ENCODE measurements at regions not wholly inside any gene's neighbourhood (a gene's known extent, or its start where the extent isn't known, plus 50 kb on each side); places are given as distances from the start of the nearest gene placed in this dataset.

DNA sequence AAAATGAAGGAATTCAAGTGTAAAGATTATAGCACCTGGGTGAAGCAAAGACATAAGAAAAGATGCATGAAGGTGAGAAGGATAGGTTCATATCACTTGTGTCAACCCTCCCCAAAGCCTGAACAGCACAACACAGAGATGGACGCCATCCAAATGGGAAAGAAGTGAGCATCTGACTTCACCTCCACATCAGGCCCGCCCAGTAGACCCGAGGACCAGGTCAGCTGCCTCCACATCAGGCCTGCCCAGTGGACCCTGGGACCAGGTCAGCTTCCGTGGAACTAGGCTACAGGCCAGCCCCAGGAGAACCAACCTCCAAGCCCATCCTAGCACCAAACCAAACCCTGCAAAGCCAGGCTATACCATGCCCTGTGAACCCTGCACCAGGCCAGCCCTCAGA is 862.9 kb downstream of the UQCRFS1 start:
- CTCF ChIA-PET, result no interaction called here
- TF ChIP-seq HEYL (CRISPR knock-in tag; IDR thresholded peaks at IDR 0.05) (no peak), BHLHE40 (IDR thresholded peaks at IDR 0.05; ENCODE audit: low read depth, low read length) (no peak)
- TF ChIP-seq, protein P1, sequence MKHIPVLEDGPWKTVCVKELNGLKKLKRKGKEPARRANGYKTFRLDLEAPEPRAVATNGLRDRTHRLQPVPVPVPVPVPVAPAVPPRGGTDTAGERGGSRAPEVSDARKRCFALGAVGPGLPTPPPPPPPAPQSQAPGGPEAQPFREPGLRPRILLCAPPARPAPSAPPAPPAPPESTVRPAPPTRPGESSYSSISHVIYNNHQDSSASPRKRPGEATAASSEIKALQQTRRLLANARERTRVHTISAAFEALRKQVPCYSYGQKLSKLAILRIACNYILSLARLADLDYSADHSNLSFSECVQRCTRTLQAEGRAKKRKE (CRISPR knock-in tag; IDR thresholded peaks at IDR 0.05; ENCODE audit: low read depth), result no peak
- TF ChIP-seq, protein P2, sequence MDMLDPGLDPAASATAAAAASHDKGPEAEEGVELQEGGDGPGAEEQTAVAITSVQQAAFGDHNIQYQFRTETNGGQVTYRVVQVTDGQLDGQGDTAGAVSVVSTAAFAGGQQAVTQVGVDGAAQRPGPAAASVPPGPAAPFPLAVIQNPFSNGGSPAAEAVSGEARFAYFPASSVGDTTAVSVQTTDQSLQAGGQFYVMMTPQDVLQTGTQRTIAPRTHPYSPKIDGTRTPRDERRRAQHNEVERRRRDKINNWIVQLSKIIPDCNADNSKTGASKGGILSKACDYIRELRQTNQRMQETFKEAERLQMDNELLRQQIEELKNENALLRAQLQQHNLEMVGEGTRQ (IDR thresholded peaks at IDR 0.05), result no peak
- TF ChIP-seq, protein P3, sequence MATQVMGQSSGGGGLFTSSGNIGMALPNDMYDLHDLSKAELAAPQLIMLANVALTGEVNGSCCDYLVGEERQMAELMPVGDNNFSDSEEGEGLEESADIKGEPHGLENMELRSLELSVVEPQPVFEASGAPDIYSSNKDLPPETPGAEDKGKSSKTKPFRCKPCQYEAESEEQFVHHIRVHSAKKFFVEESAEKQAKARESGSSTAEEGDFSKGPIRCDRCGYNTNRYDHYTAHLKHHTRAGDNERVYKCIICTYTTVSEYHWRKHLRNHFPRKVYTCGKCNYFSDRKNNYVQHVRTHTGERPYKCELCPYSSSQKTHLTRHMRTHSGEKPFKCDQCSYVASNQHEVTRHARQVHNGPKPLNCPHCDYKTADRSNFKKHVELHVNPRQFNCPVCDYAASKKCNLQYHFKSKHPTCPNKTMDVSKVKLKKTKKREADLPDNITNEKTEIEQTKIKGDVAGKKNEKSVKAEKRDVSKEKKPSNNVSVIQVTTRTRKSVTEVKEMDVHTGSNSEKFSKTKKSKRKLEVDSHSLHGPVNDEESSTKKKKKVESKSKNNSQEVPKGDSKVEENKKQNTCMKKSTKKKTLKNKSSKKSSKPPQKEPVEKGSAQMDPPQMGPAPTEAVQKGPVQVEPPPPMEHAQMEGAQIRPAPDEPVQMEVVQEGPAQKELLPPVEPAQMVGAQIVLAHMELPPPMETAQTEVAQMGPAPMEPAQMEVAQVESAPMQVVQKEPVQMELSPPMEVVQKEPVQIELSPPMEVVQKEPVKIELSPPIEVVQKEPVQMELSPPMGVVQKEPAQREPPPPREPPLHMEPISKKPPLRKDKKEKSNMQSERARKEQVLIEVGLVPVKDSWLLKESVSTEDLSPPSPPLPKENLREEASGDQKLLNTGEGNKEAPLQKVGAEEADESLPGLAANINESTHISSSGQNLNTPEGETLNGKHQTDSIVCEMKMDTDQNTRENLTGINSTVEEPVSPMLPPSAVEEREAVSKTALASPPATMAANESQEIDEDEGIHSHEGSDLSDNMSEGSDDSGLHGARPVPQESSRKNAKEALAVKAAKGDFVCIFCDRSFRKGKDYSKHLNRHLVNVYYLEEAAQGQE (IDR thresholded peaks at IDR 0.05), result no peak
- no peak for FAIRE-seq

DNA sequence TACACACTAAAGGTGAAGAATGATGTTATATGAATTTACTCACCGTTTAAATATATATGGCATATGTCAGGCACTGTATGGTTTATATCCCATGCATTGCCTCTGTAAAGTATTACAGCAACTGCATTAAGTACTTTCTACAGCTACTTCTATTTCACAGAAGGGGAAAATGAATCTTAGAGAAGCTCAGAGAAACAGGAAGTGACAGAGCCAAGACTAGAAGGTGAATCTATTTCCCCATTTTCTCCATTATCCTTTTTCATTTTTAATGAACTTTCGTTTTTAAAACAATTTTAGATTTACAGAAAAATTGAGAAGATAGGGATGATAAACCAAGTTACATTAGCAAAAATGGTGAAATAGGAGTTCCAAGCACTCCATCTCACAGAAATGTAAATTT is 863.3 kb downstream of the UQCRFS1 start:
- no peaks in the 10 kb centered on the region for H3K4me1 ChIP-seq
- TF ChIP-seq, protein P4, sequence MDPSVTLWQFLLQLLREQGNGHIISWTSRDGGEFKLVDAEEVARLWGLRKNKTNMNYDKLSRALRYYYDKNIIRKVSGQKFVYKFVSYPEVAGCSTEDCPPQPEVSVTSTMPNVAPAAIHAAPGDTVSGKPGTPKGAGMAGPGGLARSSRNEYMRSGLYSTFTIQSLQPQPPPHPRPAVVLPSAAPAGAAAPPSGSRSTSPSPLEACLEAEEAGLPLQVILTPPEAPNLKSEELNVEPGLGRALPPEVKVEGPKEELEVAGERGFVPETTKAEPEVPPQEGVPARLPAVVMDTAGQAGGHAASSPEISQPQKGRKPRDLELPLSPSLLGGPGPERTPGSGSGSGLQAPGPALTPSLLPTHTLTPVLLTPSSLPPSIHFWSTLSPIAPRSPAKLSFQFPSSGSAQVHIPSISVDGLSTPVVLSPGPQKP (IDR thresholded peaks at IDR 0.05; ENCODE audit: low read depth, low read length), result no peak
- no peak for TF ChIP-seq HDAC2 (IDR thresholded peaks at IDR 0.05)
- no peak for TF ChIP-seq EHMT2 (IDR thresholded peaks at IDR 0.05; ENCODE audit: low read depth)
- no peak for TF ChIP-seq EP300 (IDR thresholded peaks at IDR 0.05)
- TF ChIP-seq GATA3 (IDR thresholded peaks at IDR 0.05; ENCODE audit: borderline replicate concordance), result no peak
- TF ChIP-seq SREBF2 (IDR thresholded peaks at IDR 0.05), result no peak
- TF ChIP-seq, protein P5, sequence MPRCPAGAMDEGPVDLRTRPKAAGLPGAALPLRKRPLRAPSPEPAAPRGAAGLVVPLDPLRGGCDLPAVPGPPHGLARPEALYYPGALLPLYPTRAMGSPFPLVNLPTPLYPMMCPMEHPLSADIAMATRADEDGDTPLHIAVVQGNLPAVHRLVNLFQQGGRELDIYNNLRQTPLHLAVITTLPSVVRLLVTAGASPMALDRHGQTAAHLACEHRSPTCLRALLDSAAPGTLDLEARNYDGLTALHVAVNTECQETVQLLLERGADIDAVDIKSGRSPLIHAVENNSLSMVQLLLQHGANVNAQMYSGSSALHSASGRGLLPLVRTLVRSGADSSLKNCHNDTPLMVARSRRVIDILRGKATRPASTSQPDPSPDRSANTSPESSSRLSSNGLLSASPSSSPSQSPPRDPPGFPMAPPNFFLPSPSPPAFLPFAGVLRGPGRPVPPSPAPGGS (IDR thresholded peaks at IDR 0.05), result no peak
- TF ChIP-seq HOXB13 (CRISPR knock-in tag; IDR thresholded peaks at IDR 0.05; ENCODE audit: low read depth), result no peak
- TF ChIP-seq, protein P2 (IDR thresholded peaks at IDR 0.05), result no peak
- no peak for TF ChIP-seq NR3C1 (IDR thresholded peaks at IDR 0.05)
- ATAC-seq, result no peak
- H3K27ac ChIP-seq, result no peak overlapping the region
- ChIA-PET POLR2A (no interaction called here), CTCF (no interaction called here)
- H3K9me3 ChIP-seq, result peaks cover 13% of the 10 kb centered on the region; the same call in 1 of the 3 replicates
- no peak for DNase-seq (ENCODE audit: low read depth in 1 of 2, low spot score in 1 of 2)
- no peak for FAIRE-seq
- H3K4me2 ChIP-seq, result no peak overlapping the region
- H3K4me3 ChIP-seq, result no peak overlapping the region
- 4% methylated on average over 2 of the region's 2 CpGs for WGBS (ENCODE audit: missing lambda C conversion rate)

More for the DNA sequence above, 862.9 kb downstream of the UQCRFS1 start:
- DNase-seq (ENCODE audit: low read depth in 1 of 2, low spot score in 1 of 2) (no peak), ATAC-seq (no peak)
- Histone ChIP-seq H3K27ac (no peak overlapping the region), H3K4me2 (no peak overlapping the region), H3K9me3 (peaks cover 13% of the 10 kb centered on the region; the same call in 1 of the 3 replicates), H3K4me3 (no peak overlapping the region), H3K4me1 (no peaks in the 10 kb centered on the region)
- POLR2A ChIA-PET, result no interaction called here
- WGBS (ENCODE audit: missing lambda C conversion rate), result 4% methylated on average over 4 of the region's 4 CpGs

DNA sequence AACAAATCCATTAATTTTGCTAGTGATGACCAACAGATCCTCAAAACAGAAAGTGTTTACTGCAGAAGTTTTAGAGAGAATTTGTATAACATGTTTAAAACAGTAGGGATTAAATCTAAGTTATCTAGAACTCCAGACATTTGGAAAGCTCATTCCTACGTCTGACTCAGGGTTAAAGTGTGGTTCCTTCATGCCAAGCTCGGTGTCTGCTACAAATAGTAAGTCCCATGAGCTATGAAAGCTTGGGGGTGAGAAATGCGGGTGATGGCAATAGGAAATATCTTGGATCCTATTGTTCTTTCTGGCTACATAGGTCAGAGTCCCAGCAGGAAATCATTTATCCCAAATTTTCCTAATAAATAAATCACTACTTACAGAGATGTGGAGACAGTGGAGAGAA is 867.1 kb downstream of the UQCRFS1 start:
- ATAC-seq (no peak), DNase-seq (ENCODE audit: low read depth in 1 of 2, low spot score in 1 of 2) (no peak), FAIRE-seq (no peak)
- no peak overlapping the region for H3K4me3 ChIP-seq
- no peaks in the 10 kb centered on the region for H3K4me1 ChIP-seq
- no peak overlapping the region for H3K27ac ChIP-seq
- ChIA-PET CTCF (interaction anchor here (1.0 to 1.4 kb wide), 4 partner anchors 9 to 23 kb away, joined by 3 to 4 read pairs (median 3); no protein-coding TSS in a partner anchor), POLR2A (no interaction called here)
- no peak overlapping the region for H3K4me2 ChIP-seq
- peaks cover 19% of the 10 kb centered on the region; the same call in 1 of the 3 replicates for H3K9me3 ChIP-seq
- 15% methylated on average over 3 of the region's 3 CpGs for WGBS (ENCODE audit: missing lambda C conversion rate)
- TF ChIP-seq CEBPB (IDR thresholded peaks at IDR 0.05), result no peak
- TF ChIP-seq HOXB5 (CRISPR knock-in tag; IDR thresholded peaks at IDR 0.05), result no peak
- TF ChIP-seq ZNF302 (CRISPR knock-in tag; IDR thresholded peaks at IDR 0.05), result no peak
- no peak for TF ChIP-seq HEYL (CRISPR knock-in tag; IDR thresholded peaks at IDR 0.05)
- no peak for TF ChIP-seq ZFP36 (IDR thresholded peaks at IDR 0.05; ENCODE audit: borderline replicate concordance, partially characterized antibody)

All from A549 (cell line).